HEK293 (cell line): ENCODE measurements at regions not wholly inside any gene's neighbourhood (a gene's known extent, or its start where the extent isn't known, plus 50 kb on each side); places are given as distances from the start of the nearest gene placed in this dataset.

Experiments used
- CTCF ChIA-PET: fragments of 350-600 bp; formaldehyde crosslinking; extraction: SDS; loops from one replicate; lab custom pipeline; 2021; ENCODE audit warnings: antibody characterized with exemption; lab: Yijun Ruan, JAX
- POLR2A ChIA-PET: fragments of 300-600 bp; formaldehyde crosslinking; extraction: SDS; loops from one replicate; lab custom pipeline; 2020; ENCODE audit warnings: antibody characterized with exemption, inconsistent platforms; lab: Yijun Ruan, JAX
- H3K27ac ChIP-seq: fragments of 200-500 bp; sonication (Bioruptor generic); 2 replicates; pipeline ENCODE4 v1.5.1; 2014; ENCODE audit warnings: low read depth, low read length, control low read depth, inconsistent platforms; ENCODE audit errors: extremely low read depth
- H3K36me3 ChIP-seq, 2 experiments: fragments of 200-500 bp in 1 of 2; sonication (Bioruptor generic) in 1 of 2; 1 replicate in 1 of 2; 2 replicates in 1 of 2; pipeline ENCODE4 v1.5.1; 2014 to 2017; ENCODE audit warnings: inconsistent platforms in 2 of 2, low read length in 2 of 2; ENCODE audit not compliant: control insufficient read depth in 2 of 2, insufficient read depth in 1 of 2
- H3K4me1 ChIP-seq: fragments of 200-500 bp; sonication (Bioruptor generic); 2 replicates; pipeline ENCODE4 v1.5.1; 2014; ENCODE audit warnings: mild to moderate bottlenecking, low read length, inconsistent platforms; ENCODE audit not compliant: control insufficient read depth, insufficient read depth
- H3K4me3 ChIP-seq: 2 replicates; pipeline ENCODE4 v1.5.1; 2011; ENCODE audit warnings: low read depth, mild to moderate bottlenecking, control low read depth, low read length, moderate library complexity
- H3K9me3 ChIP-seq: fragments of 200-500 bp; sonication (Bioruptor generic); 2 replicates; pipeline ENCODE4 v1.5.1; 2014; ENCODE audit warnings: low read depth, low read length, inconsistent platforms; ENCODE audit not compliant: control insufficient read depth, insufficient read depth
- BCL11B ChIP-seq: fragments of 450-650 bp; formaldehyde crosslinking; IDR thresholded peaks from 2 replicates; pipeline ENCODE4 v1.5.1; 2016; ENCODE audit warnings: low read depth, missing biosample characterization, missing genetic modification characterization
- GLI2 ChIP-seq: fragments of 450-650 bp; formaldehyde crosslinking; IDR thresholded peaks from 2 replicates; pipeline ENCODE4; 2017; ENCODE audit warnings: missing biosample characterization, missing genetic modification characterization, low read depth, borderline replicate concordance
- HOXD13 ChIP-seq: sonication (generic); formaldehyde crosslinking; IDR thresholded peaks from 2 replicates; pipeline ENCODE4 v1.8.0; 2022; ENCODE audit warnings: missing genetic modification reagents, borderline replicate concordance
- IKZF3 ChIP-seq: fragments of 450-650 bp; IDR thresholded peaks from 2 replicates; pipeline ENCODE4 v1.5.0; 2018; ENCODE audit warnings: missing biosample characterization, mild to moderate bottlenecking, missing genetic modification characterization, moderate library complexity
- KLF16 ChIP-seq: fragments of 450-650 bp; formaldehyde crosslinking; IDR thresholded peaks from 2 replicates; pipeline ENCODE4 v1.5.1; 2017; ENCODE audit warnings: missing biosample characterization, missing genetic modification characterization
- PATZ1 ChIP-seq: fragments of 450-650 bp; formaldehyde crosslinking; IDR thresholded peaks from 2 replicates; pipeline ENCODE4 v1.5.1; 2016; ENCODE audit warnings: missing biosample characterization, missing genetic modification characterization
- ZFHX2 ChIP-seq: fragments of 450-650 bp; formaldehyde crosslinking; conservative IDR thresholded peaks from 2 replicates; pipeline ENCODE4 v1.5.1; 2016; ENCODE audit warnings: missing biosample characterization, missing genetic modification characterization
- ZNF138 ChIP-seq: fragments of 450-650 bp; formaldehyde crosslinking; IDR thresholded peaks from 2 replicates; pipeline ENCODE4 v1.5.1; 2016; ENCODE audit warnings: missing biosample characterization, missing genetic modification characterization, borderline replicate concordance
- ZNF23 ChIP-seq: fragments of 450-650 bp; formaldehyde crosslinking; IDR thresholded peaks from 2 replicates; pipeline ENCODE4 v1.5.1; 2016; ENCODE audit warnings: missing biosample characterization, missing genetic modification characterization, borderline replicate concordance
- ZNF311 ChIP-seq: fragments of 450-650 bp; formaldehyde crosslinking; IDR thresholded peaks from 2 replicates; pipeline ENCODE4 v1.5.1; 2017; ENCODE audit warnings: missing biosample characterization, missing genetic modification characterization, borderline replicate concordance
- ZNF341 ChIP-seq: fragments of 450-650 bp; formaldehyde crosslinking; IDR thresholded peaks from 2 replicates; pipeline ENCODE4; 2016; ENCODE audit warnings: low read depth, missing biosample characterization, missing genetic modification characterization
- ZNF501 ChIP-seq: fragments of 450-650 bp; formaldehyde crosslinking; IDR thresholded peaks from 2 replicates; pipeline ENCODE4 v1.5.1; 2016; ENCODE audit warnings: missing biosample characterization, missing genetic modification characterization
- ZNF514 ChIP-seq: fragments of 450-650 bp; formaldehyde crosslinking; IDR thresholded peaks from 2 replicates; pipeline ENCODE4 v1.5.1; 2016; ENCODE audit warnings: missing biosample characterization, missing genetic modification characterization
- ZNF561 ChIP-seq: fragments of 450-650 bp; IDR thresholded peaks from 2 replicates; pipeline ENCODE4 v1.5.1; 2018; ENCODE audit warnings: missing biosample characterization, missing genetic modification characterization, borderline replicate concordance
- ZNF621 ChIP-seq: fragments of 450-650 bp; formaldehyde crosslinking; IDR thresholded peaks from 2 replicates; pipeline ENCODE4 v1.5.1; 2017; ENCODE audit warnings: missing biosample characterization, missing genetic modification characterization
- ZNF629 ChIP-seq: fragments of 450-650 bp; formaldehyde crosslinking; IDR thresholded peaks from 2 replicates; pipeline ENCODE4 v1.5.1; 2017; ENCODE audit warnings: missing biosample characterization, missing genetic modification characterization
- TF ChIP-seq, protein P1 (sequence below): fragments of 450-650 bp; formaldehyde crosslinking; IDR thresholded peaks from 2 replicates; pipeline ENCODE4 v1.5.1; 2016; ENCODE audit warnings: missing biosample characterization, missing genetic modification characterization
- TF ChIP-seq, protein P2 (sequence below): fragments of 450-650 bp; formaldehyde crosslinking; IDR thresholded peaks from 2 replicates; pipeline ENCODE4 v1.5.1; 2016; ENCODE audit warnings: missing biosample characterization, missing genetic modification characterization

DNA sequence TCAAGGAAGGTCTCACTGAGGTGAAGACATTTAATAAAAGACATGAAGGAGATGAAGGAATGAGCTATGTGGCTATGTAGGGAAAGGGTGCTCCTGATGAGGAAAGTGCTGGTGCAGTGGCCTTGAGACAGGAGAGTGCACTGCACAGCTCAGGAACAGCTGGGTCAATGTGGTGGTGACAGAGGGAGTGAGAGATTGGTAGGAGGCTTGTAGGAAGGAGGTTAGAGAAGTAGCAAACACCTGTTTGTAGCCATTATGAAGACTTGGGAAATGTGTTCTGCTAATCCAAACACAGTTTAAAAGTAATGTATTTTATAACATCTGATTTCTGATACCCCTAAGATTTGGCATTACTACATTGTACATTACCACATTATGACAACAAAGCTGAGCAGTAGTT lies 115.1 kb upstream of the MTAP start (continued):
- TF ChIP-seq ZNF311 (tag by site-specific recombination) (no peak), HOXD13 (CRISPR knock-in tag) (no peak), ZNF501 (no peak), ZNF629 (no peak)

- TF ChIP-seq ZNF341 (tag by site-specific recombination) = no peak
- TF ChIP-seq, protein P1, sequence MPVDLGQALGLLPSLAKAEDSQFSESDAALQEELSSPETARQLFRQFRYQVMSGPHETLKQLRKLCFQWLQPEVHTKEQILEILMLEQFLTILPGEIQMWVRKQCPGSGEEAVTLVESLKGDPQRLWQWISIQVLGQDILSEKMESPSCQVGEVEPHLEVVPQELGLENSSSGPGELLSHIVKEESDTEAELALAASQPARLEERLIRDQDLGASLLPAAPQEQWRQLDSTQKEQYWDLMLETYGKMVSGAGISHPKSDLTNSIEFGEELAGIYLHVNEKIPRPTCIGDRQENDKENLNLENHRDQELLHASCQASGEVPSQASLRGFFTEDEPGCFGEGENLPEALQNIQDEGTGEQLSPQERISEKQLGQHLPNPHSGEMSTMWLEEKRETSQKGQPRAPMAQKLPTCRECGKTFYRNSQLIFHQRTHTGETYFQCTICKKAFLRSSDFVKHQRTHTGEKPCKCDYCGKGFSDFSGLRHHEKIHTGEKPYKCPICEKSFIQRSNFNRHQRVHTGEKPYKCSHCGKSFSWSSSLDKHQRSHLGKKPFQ = no peak
- no peak for TF ChIP-seq ZNF23
- no peak for TF ChIP-seq KLF16 (tag by site-specific recombination)
- no peak for TF ChIP-seq PATZ1
- TF ChIP-seq ZNF561 (tag by site-specific recombination) = no peak
- TF ChIP-seq ZNF621 (tag by site-specific recombination) = no peak
- TF ChIP-seq BCL11B = no peak
- no peak for TF ChIP-seq IKZF3 (tag by site-specific recombination)
- TF ChIP-seq ZFHX2 = no peak
- no peak for TF ChIP-seq ZNF514 (tag by site-specific recombination)
- TF ChIP-seq GLI2 = no peak
- no peak for TF ChIP-seq ZNF138 (tag by site-specific recombination)
- TF ChIP-seq, protein P2, sequence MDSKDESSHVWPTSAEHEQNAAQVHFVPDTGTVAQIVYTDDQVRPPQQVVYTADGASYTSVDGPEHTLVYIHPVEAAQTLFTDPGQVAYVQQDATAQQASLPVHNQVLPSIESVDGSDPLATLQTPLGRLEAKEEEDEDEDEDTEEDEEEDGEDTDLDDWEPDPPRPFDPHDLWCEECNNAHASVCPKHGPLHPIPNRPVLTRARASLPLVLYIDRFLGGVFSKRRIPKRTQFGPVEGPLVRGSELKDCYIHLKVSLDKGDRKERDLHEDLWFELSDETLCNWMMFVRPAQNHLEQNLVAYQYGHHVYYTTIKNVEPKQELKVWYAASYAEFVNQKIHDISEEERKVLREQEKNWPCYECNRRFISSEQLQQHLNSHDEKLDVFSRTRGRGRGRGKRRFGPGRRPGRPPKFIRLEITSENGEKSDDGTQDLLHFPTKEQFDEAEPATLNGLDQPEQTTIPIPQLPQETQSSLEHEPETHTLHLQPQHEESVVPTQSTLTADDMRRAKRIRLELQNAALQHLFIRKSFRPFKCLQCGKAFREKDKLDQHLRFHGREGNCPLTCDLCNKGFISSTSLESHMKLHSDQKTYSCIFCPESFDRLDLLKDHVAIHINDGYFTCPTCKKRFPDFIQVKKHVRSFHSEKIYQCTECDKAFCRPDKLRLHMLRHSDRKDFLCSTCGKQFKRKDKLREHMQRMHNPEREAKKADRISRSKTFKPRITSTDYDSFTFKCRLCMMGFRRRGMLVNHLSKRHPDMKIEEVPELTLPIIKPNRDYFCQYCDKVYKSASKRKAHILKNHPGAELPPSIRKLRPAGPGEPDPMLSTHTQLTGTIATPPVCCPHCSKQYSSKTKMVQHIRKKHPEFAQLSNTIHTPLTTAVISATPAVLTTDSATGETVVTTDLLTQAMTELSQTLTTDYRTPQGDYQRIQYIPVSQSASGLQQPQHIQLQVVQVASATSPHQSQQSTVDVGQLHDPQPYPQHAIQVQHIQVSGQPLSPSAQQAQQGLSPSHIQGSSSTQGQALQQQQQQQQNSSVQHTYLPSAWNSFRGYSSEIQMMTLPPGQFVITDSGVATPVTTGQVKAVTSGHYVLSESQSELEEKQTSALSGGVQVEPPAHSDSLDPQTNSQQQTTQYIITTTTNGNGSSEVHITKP (tag by site-specific recombination) = no peak
- Histone ChIP-seq H3K4me3 (no peak overlapping the region), H3K36me3 (no peaks in the 10 kb centered on the region), H3K27ac (no peak overlapping the region), H3K9me3 (no peaks in the 10 kb centered on the region), H3K4me1 (no peaks in the 10 kb centered on the region; the same call in 1 of the 2 replicates)
- ChIA-PET CTCF (interaction anchor here (0.6 to 2.3 kb wide), 4 partner anchors 19 to 420 kb away, joined by 3 to 13 read pairs (median 5); no protein-coding TSS in a partner anchor), POLR2A (no interaction called here)
These were observed 114.0 kb upstream of the MTAP start for GRCh38 chr9:21688108-21689102.
